GM23338 (cell line): ENCODE measurements at regions not wholly inside any gene's neighbourhood (a gene's known extent, or its start where the extent isn't known, plus 50 kb on each side); places are given as distances from the start of the nearest gene placed in this dataset.

Experiments
- ATAC-seq: fragments of 200-7000 bp; cut with Tn5 transposase; 3 replicates; pipeline ENCODE4 v1.9.1; 2020
- DNase-seq: peaks from one replicate; pipeline ENCODE4 v3.0.0-alpha.2; 2015; ENCODE audit warnings: low spot score
- H2AFZ ChIP-seq: fragments of 200-600 bp; sonication (generic); 2 replicates; pipeline ENCODE4 v1.8.0; 2016; ENCODE audit warnings: antibody characterized with exemption, mild to moderate bottlenecking, moderate library complexity
- H3F3A ChIP-seq: fragments of 200-600 bp; sonication (generic); replicated peaks from 2 replicates; pipeline ENCODE4 v1.8.0; 2017; ENCODE audit warnings: antibody characterized with exemption, mixed run types, low read depth
- H3K27ac ChIP-seq: fragments of 200-600 bp; sonication (generic); 2 replicates; pipeline ENCODE4 v1.6.1; 2016; ENCODE audit warnings: low read depth
- H3K27me3 ChIP-seq: fragments of 200-600 bp; sonication (generic); 2 replicates; pipeline ENCODE4 v1.8.0; 2016; ENCODE audit warnings: mild to moderate bottlenecking, mixed run types, moderate library complexity; ENCODE audit not compliant: insufficient read depth
- H3K36me3 ChIP-seq: fragments of 200-600 bp; sonication (generic); 2 replicates; pipeline ENCODE4 v1.8.0; 2016; ENCODE audit warnings: mild to moderate bottlenecking; ENCODE audit not compliant: insufficient read depth
- H3K4me1 ChIP-seq: fragments of 200-600 bp; sonication (generic); 2 replicates; pipeline ENCODE4 v1.8.0; 2016; ENCODE audit warnings: mild to moderate bottlenecking, moderate library complexity; ENCODE audit not compliant: insufficient read depth
- H3K4me2 ChIP-seq: fragments of 200-600 bp; sonication (generic); 2 replicates; pipeline ENCODE4 v1.7.1; 2017; ENCODE audit warnings: mixed run types
- H3K4me3 ChIP-seq: fragments of 200-600 bp; sonication (generic); 2 replicates; pipeline ENCODE4 v1.6.1; 2016; ENCODE audit warnings: mixed run types
- H3K79me2 ChIP-seq: fragments of 200-600 bp; sonication (generic); replicated peaks from 2 replicates; pipeline ENCODE4 v1.8.0; 2017; ENCODE audit warnings: mild to moderate bottlenecking; ENCODE audit not compliant: insufficient read depth
- H3K9me2 ChIP-seq: fragments of 200-600 bp; sonication (generic); 2 replicates; pipeline ENCODE4 v1.8.0; 2017; ENCODE audit not compliant: insufficient read depth
- H4K20me1 ChIP-seq: fragments of 200-600 bp; sonication (generic); replicated peaks from 2 replicates; pipeline ENCODE4 v1.8.0; 2017; ENCODE audit warnings: mild to moderate bottlenecking; ENCODE audit not compliant: insufficient read depth
- H3K27ac Mint-ChIP-seq: 2 replicates; pipeline ENCODE4 v1.8.0; 2020; ENCODE audit warnings: inconsistent platforms, mild to moderate bottlenecking, moderate library complexity, mixed read lengths
- H3K27me3 Mint-ChIP-seq: 3 replicates; pipeline ENCODE4 v1.8.0; 2022; ENCODE audit warnings: low read depth, mild to moderate bottlenecking, moderate library complexity, mixed read lengths, inconsistent platforms; ENCODE audit not compliant: insufficient read depth, poor library complexity
- H3K36me3 Mint-ChIP-seq: 3 replicates; pipeline ENCODE4 v1.8.0; 2021; ENCODE audit warnings: low read depth, mild to moderate bottlenecking, inconsistent platforms, moderate library complexity, mixed read lengths
- H3K4me1 Mint-ChIP-seq: 3 replicates; pipeline ENCODE4 v1.8.0; 2020; ENCODE audit warnings: mild to moderate bottlenecking, inconsistent platforms, mixed read lengths
- H3K4me3 Mint-ChIP-seq: 3 replicates; pipeline ENCODE4 v1.8.0; 2021; ENCODE audit warnings: moderate library complexity, mild to moderate bottlenecking, inconsistent platforms, mixed read lengths
- H3K9me3 Mint-ChIP-seq: 3 replicates; pipeline ENCODE4 v1.8.0; 2020; ENCODE audit warnings: moderate library complexity, mild to moderate bottlenecking, inconsistent platforms, mixed read lengths
- EZH2 ChIP-seq: fragments of 200-600 bp; sonication (generic); IDR thresholded peaks from one replicate; pipeline ENCODE4 v1.8.0; 2017; ENCODE audit warnings: antibody characterized with exemption, mild to moderate bottlenecking, low read depth; ENCODE audit not compliant: unreplicated experiment
- NANOG ChIP-seq: IDR thresholded peaks from 2 replicates; pipeline ENCODE4 v1.6.1; 2016; ENCODE audit warnings: antibody characterized with exemption, borderline replicate concordance
- STAT1 ChIP-seq: IDR thresholded peaks from one replicate; pipeline ENCODE4 v1.6.1; 2016; ENCODE audit warnings: antibody characterized with exemption; ENCODE audit not compliant: unreplicated experiment
- TF ChIP-seq, protein P1 (sequence below), 2 experiments: fragments of 200-600 bp in 1 of 2; sonication (generic) in 1 of 2; conservative IDR thresholded peaks; 2 replicates each; pipeline versions ENCODE4 v1.5.1 to v1.6.1; 2016 to 2017; ENCODE audit warnings: antibody characterized with exemption in 2 of 2, low read depth in 2 of 2, mild to moderate bottlenecking in 2 of 2, moderate library complexity in 1 of 2
- TF ChIP-seq, protein P2 (sequence below): IDR thresholded peaks from one replicate; pipeline ENCODE4 v1.6.1; 2018; ENCODE audit warnings: antibody characterized with exemption; ENCODE audit not compliant: unreplicated experiment

DNA sequence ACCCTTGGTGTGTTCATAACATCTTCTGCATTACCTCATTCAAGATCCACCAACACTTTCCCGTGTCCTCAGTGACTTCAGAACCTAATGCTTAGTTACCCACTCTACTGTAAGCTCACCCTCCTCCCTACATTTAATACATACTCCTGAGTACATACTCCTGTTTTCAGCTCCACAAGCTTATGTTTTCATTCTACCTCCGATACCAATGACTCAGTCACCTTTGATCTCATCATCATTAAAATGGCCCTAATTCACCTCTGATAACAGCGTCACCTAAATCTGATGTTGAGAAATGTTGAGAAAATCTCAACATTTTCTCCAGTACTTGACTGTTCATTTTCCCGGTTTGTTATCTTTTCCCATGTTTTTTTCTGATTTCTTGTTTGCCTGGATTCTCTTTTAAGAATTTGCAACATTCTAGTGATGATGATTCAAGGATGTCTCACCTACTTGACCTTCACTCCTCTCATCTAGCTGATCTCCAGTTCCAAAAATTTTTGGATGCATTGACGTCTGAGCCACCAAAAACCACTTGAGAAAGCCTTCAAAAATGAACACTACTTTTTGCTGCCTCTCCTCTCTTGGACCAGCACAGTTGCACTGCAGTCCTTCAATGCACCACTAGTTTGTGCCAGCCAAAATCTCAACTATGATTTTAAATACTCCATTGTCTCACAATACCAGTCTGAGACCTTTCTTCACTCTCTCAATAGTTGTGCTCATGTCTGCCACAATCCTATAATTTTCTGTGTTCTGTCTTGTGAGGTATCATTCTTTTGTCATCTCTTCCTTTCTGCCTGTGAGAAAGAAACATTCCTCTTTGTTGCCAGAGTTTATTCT, 220.7 kb upstream of the SEMA6D start:
- no peaks in the 10 kb centered on the region for H3K79me2 ChIP-seq
- Mint-ChIP-seq H3K27me3 (no peaks in the 10 kb centered on the region), H3K4me1 (peaks cover 3% of the 10 kb centered on the region), H3K4me3 (no peak overlapping the region), H3K9me3 (no peaks in the 10 kb centered on the region), H3K36me3 (no peaks in the 10 kb centered on the region), H3K27ac (no peak overlapping the region)
- ATAC-seq (no peak), DNase-seq (peak; percentile 14)
- H3K27ac ChIP-seq: no peak overlapping the region
- H3K9me2 ChIP-seq: no peaks in the 10 kb centered on the region
- no peaks in the 10 kb centered on the region for H3K36me3 ChIP-seq
- H3F3A ChIP-seq: no peaks in the 10 kb centered on the region
- TF ChIP-seq, protein P1, sequence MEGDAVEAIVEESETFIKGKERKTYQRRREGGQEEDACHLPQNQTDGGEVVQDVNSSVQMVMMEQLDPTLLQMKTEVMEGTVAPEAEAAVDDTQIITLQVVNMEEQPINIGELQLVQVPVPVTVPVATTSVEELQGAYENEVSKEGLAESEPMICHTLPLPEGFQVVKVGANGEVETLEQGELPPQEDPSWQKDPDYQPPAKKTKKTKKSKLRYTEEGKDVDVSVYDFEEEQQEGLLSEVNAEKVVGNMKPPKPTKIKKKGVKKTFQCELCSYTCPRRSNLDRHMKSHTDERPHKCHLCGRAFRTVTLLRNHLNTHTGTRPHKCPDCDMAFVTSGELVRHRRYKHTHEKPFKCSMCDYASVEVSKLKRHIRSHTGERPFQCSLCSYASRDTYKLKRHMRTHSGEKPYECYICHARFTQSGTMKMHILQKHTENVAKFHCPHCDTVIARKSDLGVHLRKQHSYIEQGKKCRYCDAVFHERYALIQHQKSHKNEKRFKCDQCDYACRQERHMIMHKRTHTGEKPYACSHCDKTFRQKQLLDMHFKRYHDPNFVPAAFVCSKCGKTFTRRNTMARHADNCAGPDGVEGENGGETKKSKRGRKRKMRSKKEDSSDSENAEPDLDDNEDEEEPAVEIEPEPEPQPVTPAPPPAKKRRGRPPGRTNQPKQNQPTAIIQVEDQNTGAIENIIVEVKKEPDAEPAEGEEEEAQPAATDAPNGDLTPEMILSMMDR (conservative IDR thresholded peaks at IDR 0.05; ENCODE audit: low read depth in 2 of 2): peak in 1 of 2 experiments; percentile 26; a peak in 1 of 4 replicates
- no peak for TF ChIP-seq NANOG
- H3K4me1 ChIP-seq: no peaks in the 10 kb centered on the region
- no peak overlapping the region for H3K4me3 ChIP-seq
- no peaks in the 10 kb centered on the region for H4K20me1 ChIP-seq
- no peaks in the 10 kb centered on the region for H3K27me3 ChIP-seq
- 0 out of 2 replicates have a peak overlapping the region, but pooled peaks have one; percentile 19 for H2AFZ ChIP-seq
- no peak overlapping the region for H3K4me2 ChIP-seq

DNA sequence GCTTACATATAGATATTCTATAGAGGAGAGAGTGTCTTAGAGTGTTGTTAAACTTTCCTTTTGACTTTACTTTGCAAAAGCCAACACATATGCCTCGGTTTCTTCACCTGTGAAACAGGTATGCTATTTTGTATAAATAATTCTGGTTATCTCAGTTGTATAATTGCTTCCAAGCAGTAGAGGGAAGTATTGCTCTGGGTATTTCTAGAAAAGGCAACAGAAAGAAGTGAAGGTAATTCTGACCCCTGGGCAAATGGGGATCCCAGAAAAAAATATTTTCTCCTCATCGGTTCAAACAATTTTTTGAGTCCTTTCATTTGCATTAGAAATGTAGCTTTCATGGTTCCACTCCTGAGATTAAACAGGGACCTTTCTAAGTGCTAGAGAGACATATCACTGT, 216.5 kb upstream of the SEMA6D start:
- Mint-ChIP-seq H3K9me3 (no peaks in the 10 kb centered on the region), H3K27me3 (peaks cover 3% of the 10 kb centered on the region), H3K27ac (no peak overlapping the region), H3K36me3 (no peaks in the 10 kb centered on the region), H3K4me1 (no peaks in the 10 kb centered on the region), H3K4me3 (no peak overlapping the region)
- Histone ChIP-seq H3K4me3 (no peak overlapping the region), H3K79me2 (no peaks in the 10 kb centered on the region), H3K4me1 (no peaks in the 10 kb centered on the region), H3K9me2 (peaks cover 3% of the 10 kb centered on the region; the same call in 1 of the 2 replicates), H3K4me2 (no peak overlapping the region), H3K27me3 (no peaks in the 10 kb centered on the region), H3F3A (no peaks in the 10 kb centered on the region), H4K20me1 (no peaks in the 10 kb centered on the region), H3K36me3 (no peaks in the 10 kb centered on the region), H2AFZ (no peak overlapping the region), H3K27ac (no peak overlapping the region)
- TF ChIP-seq, protein P1 (conservative IDR thresholded peaks at IDR 0.05; ENCODE audit: low read depth in 2 of 2): peak in 1 of 2 experiments; percentile 18; a peak in 2 of 4 replicates
- no peak for TF ChIP-seq EZH2
- no peak for TF ChIP-seq STAT1
- TF ChIP-seq, protein P2, sequence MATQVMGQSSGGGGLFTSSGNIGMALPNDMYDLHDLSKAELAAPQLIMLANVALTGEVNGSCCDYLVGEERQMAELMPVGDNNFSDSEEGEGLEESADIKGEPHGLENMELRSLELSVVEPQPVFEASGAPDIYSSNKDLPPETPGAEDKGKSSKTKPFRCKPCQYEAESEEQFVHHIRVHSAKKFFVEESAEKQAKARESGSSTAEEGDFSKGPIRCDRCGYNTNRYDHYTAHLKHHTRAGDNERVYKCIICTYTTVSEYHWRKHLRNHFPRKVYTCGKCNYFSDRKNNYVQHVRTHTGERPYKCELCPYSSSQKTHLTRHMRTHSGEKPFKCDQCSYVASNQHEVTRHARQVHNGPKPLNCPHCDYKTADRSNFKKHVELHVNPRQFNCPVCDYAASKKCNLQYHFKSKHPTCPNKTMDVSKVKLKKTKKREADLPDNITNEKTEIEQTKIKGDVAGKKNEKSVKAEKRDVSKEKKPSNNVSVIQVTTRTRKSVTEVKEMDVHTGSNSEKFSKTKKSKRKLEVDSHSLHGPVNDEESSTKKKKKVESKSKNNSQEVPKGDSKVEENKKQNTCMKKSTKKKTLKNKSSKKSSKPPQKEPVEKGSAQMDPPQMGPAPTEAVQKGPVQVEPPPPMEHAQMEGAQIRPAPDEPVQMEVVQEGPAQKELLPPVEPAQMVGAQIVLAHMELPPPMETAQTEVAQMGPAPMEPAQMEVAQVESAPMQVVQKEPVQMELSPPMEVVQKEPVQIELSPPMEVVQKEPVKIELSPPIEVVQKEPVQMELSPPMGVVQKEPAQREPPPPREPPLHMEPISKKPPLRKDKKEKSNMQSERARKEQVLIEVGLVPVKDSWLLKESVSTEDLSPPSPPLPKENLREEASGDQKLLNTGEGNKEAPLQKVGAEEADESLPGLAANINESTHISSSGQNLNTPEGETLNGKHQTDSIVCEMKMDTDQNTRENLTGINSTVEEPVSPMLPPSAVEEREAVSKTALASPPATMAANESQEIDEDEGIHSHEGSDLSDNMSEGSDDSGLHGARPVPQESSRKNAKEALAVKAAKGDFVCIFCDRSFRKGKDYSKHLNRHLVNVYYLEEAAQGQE: no peak
- no peak for ATAC-seq
- peak; percentile 6 for DNase-seq
